ENCODE measurements at regions not wholly inside any gene's neighbourhood (a gene's known extent, or its start where the extent isn't known, plus 50 kb on each side); places are given as distances from the start of the nearest gene placed in this dataset.

DNA sequence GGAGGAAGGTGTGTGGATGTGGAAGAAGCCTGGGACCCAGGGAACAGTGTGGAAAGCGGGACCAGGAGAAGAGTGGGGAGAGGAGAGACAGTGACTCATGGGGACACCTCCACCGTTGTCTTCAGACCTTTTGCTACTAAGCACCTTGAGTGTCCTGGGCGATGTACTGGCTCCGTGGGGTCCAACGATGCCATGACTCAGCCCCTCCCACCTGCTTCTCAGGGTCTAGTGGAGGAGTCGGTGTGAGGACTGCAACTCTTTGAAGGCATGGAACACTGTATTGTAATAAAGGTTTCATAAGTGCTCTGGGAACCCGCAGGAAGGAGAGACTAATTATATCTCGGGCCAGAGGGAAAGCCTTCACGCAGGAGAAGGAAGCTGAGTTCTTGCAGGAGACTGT lies 166.9 kb upstream of the KL start:
- intact Hi-C loops (cut with micrococcal nuclease): loop anchor here (10.0 kb wide), 1 partner anchor 165 kb away; the partner anchor contains the start of gene KL
- POLR2A ChIA-PET: no interaction called here

GRCh38 chr13:32850316-32851052 lies 165.7 kb upstream of the KL start:
- Mint-ChIP-seq H3K4me3 (no peak overlapping the region), H3K4me1 (ENCODE audit: low read depth) (no peaks in the 10 kb centered on the region), H3K27me3 (peaks cover 11% of the 10 kb centered on the region), H3K9me3 (no peaks in the 10 kb centered on the region), H3K36me3 (no peaks in the 10 kb centered on the region), H3K27ac (no peak overlapping the region)
- ChIA-PET CTCF (no interaction called here), POLR2A (no interaction called here)
- intact Hi-C loops (cut with micrococcal nuclease): no loop called here
- no peak for DNase-seq

More for the DNA sequence above, 166.9 kb upstream of the KL start:
- Mint-ChIP-seq H3K27me3 (peaks cover 14% of the 10 kb centered on the region), H3K4me3 (no peak overlapping the region), H3K4me1 (ENCODE audit: low read depth) (no peaks in the 10 kb centered on the region), H3K9me3 (no peaks in the 10 kb centered on the region), H3K36me3 (no peaks in the 10 kb centered on the region), H3K27ac (no peak overlapping the region)
- DNase-seq: no peak
- CTCF ChIA-PET: no interaction called here

DNA sequence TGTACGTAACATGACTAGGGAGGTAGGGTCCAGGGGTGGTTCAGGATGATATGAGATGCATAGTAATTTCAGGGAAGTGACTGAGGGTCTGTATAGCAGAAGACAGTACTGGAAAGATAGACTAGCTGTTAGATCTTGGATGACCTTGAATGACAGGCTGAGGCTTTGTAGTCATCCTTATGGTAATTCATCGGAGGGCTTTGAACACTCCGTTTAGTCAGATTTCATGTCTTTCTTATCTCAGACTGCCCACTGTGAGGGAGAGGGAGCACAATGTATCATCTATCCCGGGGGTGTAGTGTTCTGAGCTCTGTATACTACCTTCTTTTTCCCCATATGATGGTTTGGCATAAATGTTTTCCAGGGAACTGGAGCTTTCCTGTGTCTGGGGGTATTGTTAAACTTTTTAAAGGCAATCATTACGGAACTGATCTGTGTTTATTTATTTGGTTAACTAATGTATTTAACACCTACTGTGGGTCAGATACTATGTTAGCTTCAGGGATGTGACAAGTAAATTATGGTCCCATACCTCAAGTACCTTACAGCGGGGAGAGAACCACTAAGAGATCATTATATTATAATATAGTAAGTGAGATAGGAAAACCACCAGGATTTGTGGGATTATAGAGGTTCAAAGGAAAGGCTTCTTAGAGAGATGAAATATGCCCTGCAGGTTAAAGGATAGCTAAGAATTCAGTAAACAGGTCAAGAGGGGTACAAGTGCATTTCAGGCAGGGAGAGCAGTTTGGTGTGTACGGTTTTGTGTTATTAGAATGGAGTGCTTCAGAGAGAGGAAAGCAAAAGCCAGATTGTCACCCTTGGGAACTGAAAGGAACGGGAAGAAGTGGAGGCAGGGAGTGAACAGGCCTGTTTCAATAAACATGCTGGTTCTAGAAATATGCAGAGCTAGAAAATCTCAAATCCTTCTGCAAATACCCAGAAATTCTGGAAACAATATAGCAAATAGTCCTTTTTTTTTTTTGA lies 164.8 kb upstream of the KL start:
- Mint-ChIP-seq H3K27me3 (peaks cover 11% of the 10 kb centered on the region), H3K4me1 (ENCODE audit: low read depth) (no peaks in the 10 kb centered on the region), H3K4me3 (no peak overlapping the region), H3K9me3 (no peaks in the 10 kb centered on the region), H3K27ac (no peak overlapping the region), H3K36me3 (no peaks in the 10 kb centered on the region)
- ChIA-PET CTCF (interaction anchor here (0.9 kb wide), 1 partner anchor 10 kb away, joined by 3 read pairs; no protein-coding TSS in a partner anchor), POLR2A (no interaction called here)
- intact Hi-C loops (cut with micrococcal nuclease): no loop called here
- DNase-seq: no peak

DNA sequence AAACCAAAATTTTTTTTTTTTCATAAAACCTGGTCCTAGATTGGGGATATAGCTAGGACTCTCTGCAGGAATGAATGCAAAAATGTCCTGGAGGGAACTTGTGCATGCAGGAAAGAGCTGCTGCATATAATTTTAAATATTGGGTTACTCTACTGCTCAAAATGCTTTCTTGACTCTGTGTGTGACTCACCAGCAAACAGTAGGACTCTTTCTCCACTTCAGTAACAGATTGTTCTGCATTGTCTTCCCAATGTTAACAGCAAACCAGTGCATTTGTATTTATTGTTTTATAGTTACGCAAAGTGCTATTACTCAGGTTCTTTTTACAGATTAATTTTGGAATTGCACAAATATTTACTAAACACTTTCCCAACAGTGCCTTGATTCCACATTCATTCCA lies 163.7 kb upstream of the KL start:
- no peak overlapping the region for H3K27ac Mint-ChIP-seq
- ChIA-PET POLR2A (no interaction called here), CTCF (no interaction called here)
- intact Hi-C loops (cut with micrococcal nuclease): no loop called here
- H3K9me3 Mint-ChIP-seq: no peaks in the 10 kb centered on the region
- peaks cover 9% of the 10 kb centered on the region for H3K27me3 Mint-ChIP-seq
- DNase-seq: no peak
- no peaks in the 10 kb centered on the region for H3K4me1 Mint-ChIP-seq (ENCODE audit: low read depth)
- H3K4me3 Mint-ChIP-seq: no peak overlapping the region
- H3K36me3 Mint-ChIP-seq: no peaks in the 10 kb centered on the region

- intact Hi-C loops (cut with micrococcal nuclease): no loop called here
- POLR2A ChIA-PET: no interaction called here
- Mint-ChIP-seq H3K9me3 (no peaks in the 10 kb centered on the region), H3K4me3 (no peak overlapping the region), H3K27ac (no peak overlapping the region), H3K27me3 (no peaks in the 10 kb centered on the region), H3K4me1 (ENCODE audit: low read depth) (no peaks in the 10 kb centered on the region), H3K36me3 (no peaks in the 10 kb centered on the region)
- DNase-seq: no peak
- CTCF ChIA-PET: no interaction called here
These were observed 159.1 kb upstream of the KL start for GRCh38 chr13:32857077-32857476.

DNA sequence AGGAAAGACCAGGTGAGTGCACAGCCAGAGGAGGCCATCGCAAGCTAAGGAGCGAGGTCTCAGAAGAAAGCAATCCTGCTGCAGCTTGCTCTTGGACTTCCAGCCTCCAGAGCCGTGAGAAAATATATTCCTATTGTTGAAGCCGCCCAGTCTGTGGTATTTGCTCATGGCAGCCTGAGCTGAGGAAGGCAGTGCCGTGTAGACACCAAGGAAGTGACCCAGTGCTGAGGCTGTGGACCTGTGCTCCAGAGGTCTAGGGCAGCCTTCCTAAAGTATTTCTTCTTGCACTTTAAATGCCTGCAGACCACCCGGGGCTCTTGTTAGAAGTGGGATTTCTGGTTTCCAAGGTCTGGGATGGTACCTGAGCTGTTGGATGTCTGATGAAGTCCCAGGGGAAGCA lies 158.5 kb upstream of the KL start:
- no peaks in the 10 kb centered on the region for H3K36me3 Mint-ChIP-seq
- POLR2A ChIA-PET: no interaction called here
- DNase-seq: no peak
- CTCF ChIA-PET: no interaction called here
- H3K27me3 Mint-ChIP-seq: no peaks in the 10 kb centered on the region
- H3K9me3 Mint-ChIP-seq: no peaks in the 10 kb centered on the region
- no peak overlapping the region for H3K4me3 Mint-ChIP-seq
- no peak overlapping the region for H3K27ac Mint-ChIP-seq
- H3K4me1 Mint-ChIP-seq (ENCODE audit: low read depth): no peaks in the 10 kb centered on the region
- intact Hi-C loops (cut with micrococcal nuclease): no loop called here

GRCh38 chr13:32859707-32860292 lies 156.4 kb upstream of the KL start:
- H3K4me1 Mint-ChIP-seq (ENCODE audit: low read depth): no peaks in the 10 kb centered on the region
- no peak for DNase-seq
- no peak overlapping the region for H3K4me3 Mint-ChIP-seq
- ChIA-PET POLR2A (no interaction called here), CTCF (interaction anchor here (0.7 kb wide), 1 partner anchor 249 kb away, joined by 3 read pairs; no protein-coding TSS in a partner anchor)
- H3K27me3 Mint-ChIP-seq: no peaks in the 10 kb centered on the region
- H3K9me3 Mint-ChIP-seq: no peaks in the 10 kb centered on the region
- H3K27ac Mint-ChIP-seq: no peak overlapping the region
- no peaks in the 10 kb centered on the region for H3K36me3 Mint-ChIP-seq
- intact Hi-C loops (cut with micrococcal nuclease): no loop called here

DNA sequence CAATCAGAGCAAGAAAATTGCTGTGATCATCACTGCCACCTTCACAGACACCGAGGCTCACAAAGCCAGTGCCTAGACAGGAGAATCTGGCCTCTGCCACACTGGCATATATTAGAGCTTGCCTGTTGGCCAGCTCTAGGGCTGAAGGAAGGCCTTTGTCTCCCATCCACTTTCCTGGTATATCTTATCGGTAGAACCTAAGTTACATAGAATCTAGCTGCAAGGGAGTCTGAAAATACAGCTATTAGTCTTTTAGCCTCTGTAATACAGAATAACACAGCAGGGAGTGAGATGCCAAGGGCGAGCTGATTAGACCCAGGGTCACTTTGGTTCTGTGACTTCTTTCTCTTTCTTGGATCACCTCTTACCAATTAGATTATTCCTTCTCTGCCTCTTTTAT lies 154.9 kb upstream of the KL start:
- intact Hi-C loops (cut with micrococcal nuclease): no loop called here
- H3K4me3 Mint-ChIP-seq: no peak overlapping the region
- POLR2A ChIA-PET: no interaction called here
- DNase-seq: no peak
- H3K4me1 Mint-ChIP-seq (ENCODE audit: low read depth): no peaks in the 10 kb centered on the region
- CTCF ChIA-PET: interaction anchor here (0.8 to 1.2 kb wide), 2 partner anchors 9 kb away, joined by 3 to 5 read pairs; no protein-coding TSS in a partner anchor
- no peaks in the 10 kb centered on the region for H3K9me3 Mint-ChIP-seq
- H3K36me3 Mint-ChIP-seq: no peaks in the 10 kb centered on the region
- no peaks in the 10 kb centered on the region for H3K27me3 Mint-ChIP-seq
- H3K27ac Mint-ChIP-seq: no peak overlapping the region

- H3K4me3 Mint-ChIP-seq: no peak overlapping the region
- no peak for DNase-seq
- no peak overlapping the region for H3K27ac Mint-ChIP-seq
- POLR2A ChIA-PET: no interaction called here
- no peaks in the 10 kb centered on the region for H3K4me1 Mint-ChIP-seq (ENCODE audit: low read depth)
- peaks cover 2% of the 10 kb centered on the region for H3K27me3 Mint-ChIP-seq
- intact Hi-C loops (cut with micrococcal nuclease): no loop called here
- H3K36me3 Mint-ChIP-seq: no peaks in the 10 kb centered on the region
- no peaks in the 10 kb centered on the region for H3K9me3 Mint-ChIP-seq
- CTCF ChIA-PET: no interaction called here
These were observed 152.6 kb upstream of the KL start for GRCh38 chr13:32863596-32863995.

DNA sequence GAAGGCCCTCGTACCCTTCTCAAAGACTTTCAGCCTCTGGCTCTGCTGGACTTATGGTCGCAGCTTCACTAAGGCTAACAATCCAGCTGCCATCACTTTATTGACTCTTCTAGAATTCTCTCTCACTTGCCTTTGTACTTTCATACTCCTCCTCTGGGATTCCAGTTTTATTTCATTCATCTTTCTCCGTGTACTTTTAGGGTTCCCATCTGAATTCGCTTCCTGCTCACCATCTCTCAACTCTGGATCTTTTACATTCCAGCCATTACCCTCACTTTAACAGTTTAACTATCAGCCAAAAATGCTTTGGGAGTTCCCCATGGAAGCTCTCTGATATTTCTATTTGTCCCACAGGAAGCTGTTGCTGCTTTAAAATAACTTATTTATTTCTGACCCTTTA lies 149.3 kb upstream of the KL start:
- ChIA-PET POLR2A (no interaction called here), CTCF (no interaction called here)
- H3K36me3 Mint-ChIP-seq: no peaks in the 10 kb centered on the region
- H3K4me3 Mint-ChIP-seq: no peak overlapping the region
- DNase-seq: no peak
- H3K9me3 Mint-ChIP-seq: peaks cover 3% of the 10 kb centered on the region
- peaks cover 2% of the 10 kb centered on the region for H3K27me3 Mint-ChIP-seq
- no peaks in the 10 kb centered on the region for H3K4me1 Mint-ChIP-seq (ENCODE audit: low read depth)
- H3K27ac Mint-ChIP-seq: no peak overlapping the region
- intact Hi-C loops (cut with micrococcal nuclease): no loop called here

DNA sequence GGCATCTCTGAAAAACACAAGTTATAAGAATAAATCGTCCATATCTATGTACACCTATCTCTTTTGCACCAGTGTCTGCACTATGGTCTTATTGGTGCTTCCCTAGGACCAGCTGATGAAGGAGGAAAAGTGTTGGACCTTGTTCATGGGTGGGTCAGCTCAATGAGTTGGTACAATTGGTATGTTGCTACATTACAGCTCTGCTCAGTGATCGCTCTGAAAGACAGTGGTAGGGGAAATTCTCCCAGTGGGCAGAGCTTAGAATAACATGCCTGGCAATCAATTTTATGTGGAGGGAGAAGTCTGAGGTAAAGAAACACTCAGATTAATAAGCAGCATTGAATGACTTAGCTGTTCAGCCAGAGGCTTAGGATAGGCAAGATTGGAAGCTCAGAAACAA lies 138.7 kb upstream of the KL start:
- ChIA-PET POLR2A (no interaction called here), CTCF (no interaction called here)
- intact Hi-C loops (cut with micrococcal nuclease): no loop called here
- DNase-seq: no peak
- no peaks in the 10 kb centered on the region for H3K27me3 Mint-ChIP-seq
- H3K36me3 Mint-ChIP-seq: no peaks in the 10 kb centered on the region
- H3K9me3 Mint-ChIP-seq: no peaks in the 10 kb centered on the region
- no peak overlapping the region for H3K27ac Mint-ChIP-seq
- H3K4me3 Mint-ChIP-seq: no peak overlapping the region
- H3K4me1 Mint-ChIP-seq (ENCODE audit: low read depth): no peaks in the 10 kb centered on the region

DNA sequence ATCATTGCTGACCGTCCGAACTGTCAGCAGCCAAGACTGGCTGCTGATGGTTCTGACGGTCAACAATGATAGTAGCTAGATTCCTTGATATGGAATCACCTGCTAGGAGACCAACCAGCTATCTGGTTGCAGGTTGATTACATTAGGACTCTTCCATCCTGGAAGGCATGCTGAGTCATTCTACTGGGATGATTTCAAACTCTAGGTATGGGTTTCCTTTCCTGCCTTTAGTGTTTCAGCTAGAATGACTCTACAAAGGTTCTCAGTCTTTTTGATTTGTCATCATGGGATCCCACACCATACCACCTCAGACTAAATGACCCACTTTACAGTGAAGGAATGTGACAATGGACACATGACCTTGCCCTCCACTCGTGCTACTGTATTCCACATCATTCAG lies 138.1 kb upstream of the KL start:
- CTCF ChIA-PET: no interaction called here
- Mint-ChIP-seq H3K27me3 (no peaks in the 10 kb centered on the region), H3K4me1 (ENCODE audit: low read depth) (no peaks in the 10 kb centered on the region), H3K27ac (no peak overlapping the region), H3K4me3 (no peak overlapping the region), H3K9me3 (no peaks in the 10 kb centered on the region), H3K36me3 (no peaks in the 10 kb centered on the region)
- POLR2A ChIA-PET: no interaction called here
- DNase-seq: no peak
- intact Hi-C loops (cut with micrococcal nuclease): loop anchor here (2.0 kb wide), 1 partner anchor 27 kb away; no protein-coding TSS in a partner anchor

Data from activated CD4-positive, alpha-beta memory T cell treated with anti-CD3 and anti-CD28 coated beads for 36 hours (primary cell).